HCT116 (cell line): ENCODE measurements at regions not wholly inside any gene's neighbourhood (a gene's known extent, or its start where the extent isn't known, plus 50 kb on each side); places are given as distances from the start of the nearest gene placed in this dataset.

ENCODE experiments used
- ATAC-seq: fragments of 200-7000 bp; cut with Tn5 transposase; 2 replicates; pipeline ENCODE4 v1.9.1; 2020; ENCODE audit warnings: mild to moderate bottlenecking, moderate library complexity
- BruUV-seq: library from RNA; stranded (reverse); fragments of 400-500 nt; replicated peaks from 2 replicates; lab custom pipeline; 2021; lab: Mats Ljungman, UMichigan
- CTCF ChIA-PET: fragments of 300-600 bp; sonication (Branson Sonifier 250); formaldehyde crosslinking; loops from one replicate; lab custom pipeline; 2021; ENCODE audit warnings: antibody characterized with exemption; lab: Charles Lee
- POLR2A ChIA-PET: fragments of 300-600, 350-600 bp; sonication (Branson Sonifier 250); formaldehyde crosslinking; loops from one replicate; lab custom pipeline; 2021; ENCODE audit warnings: antibody characterized with exemption; lab: Charles Lee
- RAD21 ChIA-PET, 2 experiments: fragments of 300-600 bp; sonication (Branson Sonifier 250); formaldehyde crosslinking; loops; one replicate each; lab custom pipeline; 2023; ENCODE audit warnings: low total read pairs in 2 of 2; ENCODE audit not compliant: uncharacterized antibody in 2 of 2, unreplicated experiment in 2 of 2, low non-redundant PET in 1 of 2; lab: Charles Lee
- DNase-seq: peaks from one replicate; pipeline ENCODE4 v3.0.0-alpha.2; 2010; ENCODE audit warnings: low read depth, low spot score
- H2AFZ ChIP-seq: fragments of 200-600 bp; shearing (Covaris generic), sonication (generic); 2 replicates; pipeline ENCODE4 v1.6.1; 2017; ENCODE audit warnings: low read depth, mixed run types, mixed read lengths, antibody characterized with exemption, low read length; ENCODE audit not compliant: poor library complexity, severe bottlenecking
- H3K27ac ChIP-seq: 2 replicates; pipeline ENCODE4 v1.5.1; 2012; ENCODE audit warnings: low read depth, low read length
- H3K27me3 ChIP-seq: fragments of 200-600 bp; sonication (generic); 2 replicates; pipeline ENCODE4 v1.6.1; 2016; ENCODE audit warnings: mixed run types, low read length, mixed read lengths; ENCODE audit not compliant: insufficient read depth
- H3K36me3 ChIP-seq, 2 experiments: fragments of 200-500 bp in 1 of 2; fragments of 200-600 bp in 1 of 2; sonication (Bioruptor generic) in 1 of 2; sonication (generic) in 1 of 2; 2 replicates each; pipeline versions ENCODE4 v1.5.1 to v1.6.1; 2014 to 2016; ENCODE audit warnings: low read length in 2 of 2, inconsistent platforms in 1 of 2, mixed read lengths in 1 of 2, mixed run types in 1 of 2; ENCODE audit not compliant: insufficient read depth in 2 of 2, control insufficient read depth in 1 of 2
- H3K4me1 ChIP-seq, 2 experiments: fragments of 200-600 bp in 1 of 2; sonication (generic) in 1 of 2; 2 replicates each; pipeline versions ENCODE4 v1.5.1 to v1.6.1; 2012 to 2017; ENCODE audit warnings: low read length in 2 of 2, inconsistent platforms in 1 of 2, mild to moderate bottlenecking in 1 of 2, mixed read lengths in 1 of 2, mixed run types in 1 of 2, moderate library complexity in 1 of 2; ENCODE audit not compliant: insufficient read depth in 2 of 2, control insufficient read depth in 1 of 2
- H3K4me2 ChIP-seq: fragments of 200-600 bp; sonication (generic); 2 replicates; pipeline ENCODE4 v1.6.1; 2017; ENCODE audit warnings: mixed run types, low read length, mixed read lengths
- H3K4me3 ChIP-seq, 2 experiments: fragments of 200-600 bp in 1 of 2; sonication (generic) in 1 of 2; replicated peaks in 1 of 2; 2 replicates each; pipeline ENCODE4 v1.5.1; 2011 to 2016; ENCODE audit warnings: low read length in 2 of 2, control low read depth in 1 of 2, low read depth in 1 of 2, mild to moderate bottlenecking in 1 of 2, mixed read lengths in 1 of 2, mixed run types in 1 of 2
- H3K79me2 ChIP-seq: fragments of 200-600 bp; sonication (generic); 2 replicates; pipeline ENCODE4 v1.6.1; 2017; ENCODE audit warnings: mild to moderate bottlenecking, mixed run types, low read length, moderate library complexity, mixed read lengths; ENCODE audit not compliant: insufficient read depth
- H3K9ac ChIP-seq: fragments of 200-600 bp; sonication (generic); 2 replicates; pipeline ENCODE4 v1.6.1; 2016; ENCODE audit warnings: low read length, mixed read lengths
- H3K9me2 ChIP-seq: fragments of 200-600 bp; sonication (generic), shearing (Covaris generic); 2 replicates; pipeline ENCODE4 v1.6.1; 2017; ENCODE audit warnings: mixed run types, mild to moderate bottlenecking, moderate library complexity; ENCODE audit not compliant: insufficient read depth
- H3K9me3 ChIP-seq, 2 experiments: fragments of 200-500 bp in 1 of 2; fragments of 200-600 bp in 1 of 2; sonication (Bioruptor generic) in 1 of 2; sonication (generic) in 1 of 2; 2 replicates each; pipeline ENCODE4 v1.6.1; 2014 to 2017; ENCODE audit warnings: low read length in 2 of 2, mixed read lengths in 2 of 2, inconsistent platforms in 1 of 2, low read depth in 1 of 2, mild to moderate bottlenecking in 1 of 2, mixed run types in 1 of 2, moderate library complexity in 1 of 2; ENCODE audit not compliant: control insufficient read depth in 1 of 2, insufficient read depth in 1 of 2
- H4K20me1 ChIP-seq: fragments of 200-600 bp; sonication (generic), shearing (Covaris generic); 2 replicates; pipeline ENCODE4 v1.6.1; 2017; ENCODE audit warnings: mixed run types, mild to moderate bottlenecking, moderate library complexity; ENCODE audit not compliant: insufficient read depth
- ATF3 ChIP-seq: IDR thresholded peaks from 2 replicates; pipeline ENCODE4 v1.6.1; 2012
- CBX3 ChIP-seq: IDR thresholded peaks from 2 replicates; pipeline ENCODE4 v1.6.1; 2012; ENCODE audit warnings: low read depth
- CEBPB ChIP-seq: IDR thresholded peaks from 2 replicates; pipeline ENCODE4 v1.6.1; 2012; ENCODE audit warnings: low read depth
- CTCF ChIP-seq, 3 experiments: fragments of 200-600 bp in 1 of 3; sonication (generic) in 1 of 3; IDR thresholded peaks in 2 of 3; conservative IDR thresholded peaks in 1 of 3; 2 replicates each; pipeline ENCODE4 v1.5.1; 2012 to 2017; ENCODE audit warnings: low read depth in 2 of 3, low read length in 2 of 3, antibody characterized with exemption in 1 of 3, borderline replicate concordance in 1 of 3, control low read depth in 1 of 3, mild to moderate bottlenecking in 1 of 3, mixed read lengths in 1 of 3, mixed run types in 1 of 3, moderate library complexity in 1 of 3; ENCODE audit not compliant: insufficient read depth in 1 of 3
- EGR1 ChIP-seq: IDR thresholded peaks from 2 replicates; pipeline ENCODE4 v1.6.1; 2012; ENCODE audit warnings: low read depth
- ELF1 ChIP-seq: IDR thresholded peaks from 2 replicates; pipeline ENCODE4 v1.6.1; 2012; ENCODE audit warnings: low read depth, borderline replicate concordance
- EZH2 ChIP-seq: fragments of 200-600 bp; sonication (generic); IDR thresholded peaks from 2 replicates; pipeline ENCODE4 v1.6.1; 2017; ENCODE audit warnings: antibody characterized with exemption, mixed run types
- EZH2phosphoT487 ChIP-seq: fragments of 200-600 bp; IDR thresholded peaks from 2 replicates; pipeline ENCODE4 v1.6.1; 2018; ENCODE audit warnings: antibody characterized with exemption, borderline replicate concordance
- FOSL1 ChIP-seq: IDR thresholded peaks from 2 replicates; pipeline ENCODE4 v1.6.1; 2012; ENCODE audit warnings: low read depth
- JUND ChIP-seq: IDR thresholded peaks from 2 replicates; pipeline ENCODE4 v1.6.1; 2012
- POLR2A ChIP-seq: IDR thresholded peaks from 2 replicates; pipeline ENCODE4 v1.7.0; 2011; ENCODE audit warnings: borderline replicate concordance; ENCODE audit not compliant: insufficient read depth, insufficient read length; ENCODE audit errors: extremely low read depth
- POLR2AphosphoS5 ChIP-seq: IDR thresholded peaks from 2 replicates; pipeline ENCODE4 v1.6.1; 2011; ENCODE audit warnings: mild to moderate bottlenecking, low read depth, low read length, moderate library complexity
- REST ChIP-seq: IDR thresholded peaks from 2 replicates; pipeline ENCODE4 v1.6.1; 2012; ENCODE audit warnings: low read depth
- SIN3A ChIP-seq: IDR thresholded peaks from 2 replicates; pipeline ENCODE4 v1.6.1; 2012; ENCODE audit warnings: low read depth
- SP1 ChIP-seq: IDR thresholded peaks from 2 replicates; pipeline ENCODE4 v1.6.1; 2012; ENCODE audit warnings: low read depth
- SRF ChIP-seq: IDR thresholded peaks from 2 replicates; pipeline ENCODE4 v1.6.1; 2012; ENCODE audit warnings: low read depth
- TCF7L2 ChIP-seq: IDR thresholded peaks from 2 replicates; pipeline ENCODE4 v1.7.0; 2011; ENCODE audit warnings: borderline replicate concordance, inconsistent platforms; ENCODE audit not compliant: insufficient read depth, insufficient read length; ENCODE audit errors: extremely low read depth
- YY1 ChIP-seq: IDR thresholded peaks from 2 replicates; pipeline ENCODE4 v1.6.1; 2011; ENCODE audit warnings: low read length, low read depth, moderate library complexity, mild to moderate bottlenecking; ENCODE audit not compliant: insufficient replicate concordance; ENCODE audit errors: extremely low read depth
- ZBTB33 ChIP-seq: IDR thresholded peaks from 2 replicates; pipeline ENCODE4 v1.6.1; 2011; ENCODE audit warnings: mild to moderate bottlenecking, low read length, moderate library complexity; ENCODE audit not compliant: insufficient replicate concordance; ENCODE audit errors: extremely low read depth
- ZNF274 ChIP-seq: fragments of 200-500 bp; sonication (Bioruptor generic); IDR thresholded peaks from 2 replicates; pipeline ENCODE4 v1.6.1; 2014; ENCODE audit warnings: mild to moderate bottlenecking, low read depth, low read length, inconsistent platforms
- intact Hi-C: fragments of 100-400 bp; cut with micrococcal nuclease; formaldehyde crosslinking; loops from 2 replicates; pipeline ENCODE4 v1.10.0; 2022

GRCh38 chrX:11010476-11010875, 100.7 kb upstream of the HCCS start:
- no peak overlapping the region for H3K27ac ChIP-seq
- H3K36me3 ChIP-seq: no peaks in the 10 kb centered on the region
- TF ChIP-seq SRF (no peak), POLR2AphosphoS5 (no peak), FOSL1 (no peak), ZNF274 (no peak), CTCF (IDR thresholded peaks at IDR 0.05 in 2 of 3, conservative IDR thresholded peaks at IDR 0.05 in 1 of 3; ENCODE audit: borderline replicate concordance in 1 of 3, insufficient read depth in 1 of 3, low read depth in 2 of 3, low read length in 2 of 3) (no peak), CEBPB (no peak), YY1 (no peak), ELF1 (no peak), EZH2phosphoT487 (no peak), SIN3A (no peak), EGR1 (no peak), REST (no peak), POLR2A (no peak), EZH2 (no peak), TCF7L2 (no peak), ZBTB33 (no peak), ATF3 (no peak), SP1 (no peak), CBX3 (no peak), JUND (no peak)
- TF ChIP-seq, all 23 proteins: peak for 0
- ChIA-PET CTCF (no interaction called here), POLR2A (no interaction called here), RAD21 (no interaction called here)
- Histone ChIP-seq H3K4me1 (no peaks in the 10 kb centered on the region), H2AFZ (no peak overlapping the region), H3K79me2 (no peaks in the 10 kb centered on the region), H3K9me3 (no peaks in the 10 kb centered on the region), H3K9me2 (no peaks in the 10 kb centered on the region), H3K4me2 (no peak overlapping the region), H4K20me1 (no peaks in the 10 kb centered on the region), H3K9ac (no peak overlapping the region), H3K4me3 (no peak overlapping the region), H3K27me3 (no peaks in the 10 kb centered on the region)
- intact Hi-C loops: no loop called here
- BruUV-seq: no TSS peak
- ATAC-seq (no peak), DNase-seq (no peak)
